Breast epithelium (tissue), 3 donors: ENCODE measurements at regions not wholly inside any gene's neighbourhood (a gene's known extent, or its start where the extent isn't known, plus 50 kb on each side); places are given as distances from the start of the nearest gene placed in this dataset.

Experiments used
- POLR2A ChIP-seq: fragments of 450-650 bp; IDR thresholded peaks from one replicate; pipeline ENCODE4 v1.6.1; 2016; ENCODE audit warnings: antibody characterized with exemption, mild to moderate bottlenecking, moderate library complexity
- TF ChIP-seq, protein P1 (sequence below), 3 donors: fragments of 450-650 bp; IDR thresholded peaks; one replicate each; pipeline ENCODE4 v1.5.1; 2016 to 2017; ENCODE audit warnings: antibody characterized with exemption in 3 of 3, mild to moderate bottlenecking in 3 of 3, moderate library complexity in 3 of 3

DNA sequence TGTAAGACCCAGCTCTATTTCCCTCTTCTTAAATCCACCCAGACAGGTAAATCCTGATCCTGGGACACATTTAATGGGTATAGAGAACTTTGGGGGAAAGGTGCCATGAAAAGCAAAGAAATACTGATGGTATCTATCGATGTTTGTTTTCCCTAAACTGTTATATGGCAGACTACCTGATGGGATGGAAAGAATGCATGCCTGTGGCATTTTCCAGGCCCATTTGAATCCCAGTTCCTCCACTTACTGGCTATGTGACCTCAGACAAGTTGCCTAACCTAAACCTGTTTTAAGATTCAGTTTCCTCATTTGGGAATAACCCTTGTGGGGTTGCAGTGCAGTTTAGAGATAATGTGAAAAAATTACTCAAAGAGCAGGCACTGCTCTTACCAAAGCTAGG is 404.5 kb downstream of the FUT8 start:
- TF ChIP-seq, protein P1, sequence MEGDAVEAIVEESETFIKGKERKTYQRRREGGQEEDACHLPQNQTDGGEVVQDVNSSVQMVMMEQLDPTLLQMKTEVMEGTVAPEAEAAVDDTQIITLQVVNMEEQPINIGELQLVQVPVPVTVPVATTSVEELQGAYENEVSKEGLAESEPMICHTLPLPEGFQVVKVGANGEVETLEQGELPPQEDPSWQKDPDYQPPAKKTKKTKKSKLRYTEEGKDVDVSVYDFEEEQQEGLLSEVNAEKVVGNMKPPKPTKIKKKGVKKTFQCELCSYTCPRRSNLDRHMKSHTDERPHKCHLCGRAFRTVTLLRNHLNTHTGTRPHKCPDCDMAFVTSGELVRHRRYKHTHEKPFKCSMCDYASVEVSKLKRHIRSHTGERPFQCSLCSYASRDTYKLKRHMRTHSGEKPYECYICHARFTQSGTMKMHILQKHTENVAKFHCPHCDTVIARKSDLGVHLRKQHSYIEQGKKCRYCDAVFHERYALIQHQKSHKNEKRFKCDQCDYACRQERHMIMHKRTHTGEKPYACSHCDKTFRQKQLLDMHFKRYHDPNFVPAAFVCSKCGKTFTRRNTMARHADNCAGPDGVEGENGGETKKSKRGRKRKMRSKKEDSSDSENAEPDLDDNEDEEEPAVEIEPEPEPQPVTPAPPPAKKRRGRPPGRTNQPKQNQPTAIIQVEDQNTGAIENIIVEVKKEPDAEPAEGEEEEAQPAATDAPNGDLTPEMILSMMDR (IDR thresholded peaks at IDR 0.05), result no peak
- TF ChIP-seq POLR2A, result no peak
